Fibroblast of skin of abdomen (primary cell): ENCODE measurements at regions not wholly inside any gene's neighbourhood (a gene's known extent, or its start where the extent isn't known, plus 50 kb on each side); places are given as distances from the start of the nearest gene placed in this dataset.

Source experiments
- DNase-seq: peaks from one replicate; pipeline ENCODE4 v3.0.0-alpha.2; 2013

DNA sequence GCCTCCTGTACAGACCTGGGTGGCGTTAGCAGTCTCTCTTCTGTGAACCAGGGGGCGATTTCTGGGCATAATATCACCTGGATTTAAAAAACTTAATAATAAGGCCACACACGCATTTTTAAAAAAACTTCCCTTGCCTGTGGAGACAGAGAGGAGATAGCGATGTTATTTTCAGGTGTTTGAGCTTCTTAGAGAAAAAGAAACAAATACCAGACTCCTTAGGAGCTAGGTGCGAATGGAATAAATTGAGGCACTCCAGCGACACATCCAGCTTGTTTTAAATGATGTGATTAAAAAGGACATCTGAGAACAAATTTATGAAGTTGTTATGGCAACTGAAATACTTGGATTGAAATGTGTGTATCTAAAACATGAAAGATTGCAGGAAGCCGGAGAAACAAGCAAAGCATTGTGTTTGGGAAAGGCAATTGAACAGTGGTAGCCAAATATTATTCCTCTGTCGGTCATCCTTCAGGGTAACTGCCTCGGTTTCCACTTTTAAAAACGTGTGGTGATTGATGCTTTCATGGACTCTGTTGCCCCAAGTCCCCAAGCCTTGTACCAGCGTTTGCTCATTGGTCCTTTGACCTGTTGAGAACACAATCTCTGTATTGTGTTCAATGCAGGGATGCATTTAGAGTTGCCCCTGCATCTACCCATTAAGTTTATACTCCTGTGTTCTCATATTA is 158.7 kb downstream of the TM9SF2 start:
- no peak for DNase-seq

DNA sequence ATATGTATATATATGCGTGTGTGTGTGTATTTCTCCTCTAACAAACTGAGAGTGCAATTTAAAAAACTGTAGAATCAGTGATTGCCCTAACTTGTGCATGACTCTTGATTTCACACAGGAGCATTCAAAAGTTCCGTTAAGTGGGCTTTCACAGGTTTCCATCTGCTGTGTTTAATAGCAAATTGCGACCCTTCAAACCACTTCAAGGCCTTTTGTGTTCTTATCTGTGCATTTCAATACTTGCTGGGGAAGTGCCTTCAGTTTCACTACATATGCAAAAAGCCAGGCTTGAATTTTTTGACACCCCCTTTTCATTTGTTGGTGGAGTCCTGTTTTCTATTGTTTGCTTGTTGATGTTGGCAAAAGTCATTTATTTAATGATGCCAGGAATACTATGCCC is 158.0 kb downstream of the TM9SF2 start:
- DNase-seq = no peak

DNA sequence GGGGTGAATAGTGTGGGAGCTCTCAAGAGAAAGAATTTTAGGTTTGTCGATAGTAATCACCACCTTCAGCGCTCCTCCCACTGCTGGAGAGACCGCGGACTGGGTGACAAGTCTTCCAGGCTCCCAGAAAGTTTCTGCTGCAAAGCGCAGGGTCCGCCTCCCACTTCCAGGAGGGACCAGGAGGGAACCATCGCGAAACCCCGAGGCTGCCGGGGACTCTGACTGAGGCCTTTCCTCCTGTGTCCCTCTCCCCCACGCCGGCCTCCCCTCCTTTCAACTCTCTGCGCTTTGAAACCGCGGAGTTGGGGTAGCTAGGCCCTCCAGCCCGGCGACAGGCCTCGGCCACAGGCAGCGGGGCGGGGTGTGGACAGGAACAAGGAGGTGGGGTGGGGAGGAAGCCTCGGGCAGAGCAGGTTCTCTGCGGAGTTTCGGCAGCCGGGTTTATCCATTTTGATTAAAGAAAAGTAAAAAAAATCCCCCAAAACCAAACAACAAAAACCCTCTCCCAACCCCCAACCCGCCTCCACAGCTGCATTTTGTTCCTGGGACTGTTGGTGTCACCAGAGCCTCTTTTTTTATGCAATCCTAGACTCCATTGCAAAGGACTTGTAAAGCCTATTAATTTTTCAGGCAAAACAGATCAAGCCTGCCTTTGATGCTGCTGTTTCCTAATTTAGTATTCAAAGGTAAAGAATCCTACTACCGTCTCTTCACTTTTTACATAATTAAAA is 157.2 kb downstream of the TM9SF2 start:
- peak; percentile 75 for DNase-seq

DNA sequence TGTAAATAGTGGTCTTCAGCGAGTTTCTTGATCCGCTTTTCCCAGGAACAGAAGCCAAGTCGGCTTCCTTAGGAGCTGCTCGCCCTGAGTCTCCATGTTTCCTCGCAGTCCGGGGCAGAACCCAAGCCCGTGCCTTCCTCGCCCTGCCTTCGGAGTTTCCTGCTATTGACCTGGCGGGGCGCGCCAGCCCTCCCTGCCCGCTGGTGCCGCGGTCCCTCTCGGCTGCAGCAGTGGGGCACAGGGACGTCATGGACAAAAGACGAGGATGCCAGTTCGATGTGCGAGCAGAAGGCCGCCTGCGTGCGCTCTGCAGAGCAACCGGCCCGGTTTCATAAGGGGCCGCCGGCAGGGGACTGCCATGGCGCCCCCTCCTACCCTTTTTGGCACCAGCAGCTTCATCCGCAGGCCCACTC is 156.6 kb downstream of the TM9SF2 start:
- peak; percentile 20 for DNase-seq

DNA sequence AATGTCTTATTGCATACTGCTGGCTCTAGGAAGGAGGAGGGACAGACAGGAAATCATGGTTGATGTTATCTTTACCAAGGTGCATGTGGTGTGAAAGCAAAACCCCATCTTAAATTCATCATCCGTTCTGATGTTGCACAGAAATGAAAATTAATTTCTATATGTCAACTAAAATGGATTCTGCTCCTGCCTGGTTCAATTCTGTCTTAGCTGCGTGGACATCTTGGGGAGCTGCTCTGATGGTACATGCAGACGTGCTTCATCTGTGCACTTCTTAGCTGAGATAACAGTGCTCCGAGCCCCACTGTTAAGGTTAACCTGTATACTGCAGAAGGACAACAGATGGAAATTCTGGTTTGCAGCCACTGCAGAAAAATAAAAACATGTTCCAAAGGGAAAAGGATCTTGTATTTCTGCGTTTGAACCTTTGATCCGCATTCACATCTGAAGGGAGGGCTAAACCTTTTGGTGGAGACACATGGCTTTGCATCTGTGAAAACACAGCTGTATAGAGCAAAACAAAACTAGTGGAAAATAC is 155.6 kb downstream of the TM9SF2 start:
- no peak for DNase-seq

DNA sequence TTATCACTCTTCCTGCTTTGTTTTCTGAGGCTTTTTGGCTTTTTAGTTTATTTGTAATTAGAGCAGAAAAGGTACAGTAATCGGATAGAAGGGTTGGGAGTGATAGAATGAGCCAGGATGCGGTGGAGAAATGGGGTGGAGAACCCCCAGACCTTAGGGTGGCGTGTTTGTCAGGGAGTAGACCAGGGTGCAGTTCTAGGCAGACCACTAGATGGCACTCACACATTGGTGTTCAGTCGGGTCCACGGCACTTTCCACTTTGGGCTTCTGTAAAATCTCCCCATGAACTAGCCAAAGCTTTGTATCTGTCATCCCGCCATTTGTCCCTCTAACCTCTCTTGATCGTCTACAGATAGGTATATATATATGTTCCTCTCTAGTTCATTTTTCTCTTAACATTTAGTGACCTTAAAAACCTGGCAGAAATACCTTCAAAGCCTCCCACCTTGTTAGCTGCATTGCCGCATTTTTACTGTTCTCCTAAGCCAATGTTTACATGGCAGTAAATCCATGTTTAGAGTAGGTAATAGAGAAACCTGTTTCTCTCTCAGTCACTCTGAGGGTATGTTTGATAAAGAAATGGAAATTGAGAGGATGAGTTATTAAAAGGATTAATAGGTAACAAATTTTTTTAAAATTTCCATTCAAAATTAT is 154.9 kb downstream of the TM9SF2 start:
- DNase-seq = peak; percentile 69

DNA sequence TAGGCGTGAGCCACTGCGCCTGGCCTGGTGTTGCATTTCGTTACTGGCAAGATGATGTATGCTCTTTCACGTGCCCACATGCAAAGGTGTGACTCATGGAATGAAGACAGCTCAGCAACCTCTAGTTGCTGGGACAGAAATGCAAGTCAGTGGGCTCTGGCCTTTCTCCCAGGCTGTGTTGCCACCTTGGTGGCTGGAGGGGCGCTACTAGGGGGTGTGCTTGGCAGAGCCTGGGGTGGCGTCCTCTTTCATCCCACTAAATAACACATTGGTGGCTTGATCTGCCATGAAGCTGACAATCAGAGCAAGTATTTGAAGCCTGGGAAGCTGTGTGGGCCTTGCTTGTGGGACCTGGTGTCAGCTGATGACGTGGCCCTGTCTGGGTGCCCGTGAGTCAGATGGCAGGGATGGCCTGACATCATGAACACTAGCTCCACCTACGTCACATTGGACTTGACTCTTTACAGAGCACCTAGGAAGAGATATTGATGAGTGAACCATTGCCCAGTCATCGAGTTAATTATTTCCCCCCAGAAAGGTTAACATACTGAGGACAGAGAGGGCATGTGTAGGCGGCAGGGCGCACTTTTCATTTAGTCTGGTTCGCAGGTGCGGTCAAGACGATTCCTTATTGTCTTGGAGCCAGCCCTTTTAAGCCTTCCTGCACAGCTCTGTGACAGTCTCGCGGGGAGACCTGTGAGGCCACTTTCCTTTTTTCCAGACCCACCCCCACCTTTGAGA is 154.2 kb downstream of the TM9SF2 start:
- DNase-seq = peak; percentile 25

DNA sequence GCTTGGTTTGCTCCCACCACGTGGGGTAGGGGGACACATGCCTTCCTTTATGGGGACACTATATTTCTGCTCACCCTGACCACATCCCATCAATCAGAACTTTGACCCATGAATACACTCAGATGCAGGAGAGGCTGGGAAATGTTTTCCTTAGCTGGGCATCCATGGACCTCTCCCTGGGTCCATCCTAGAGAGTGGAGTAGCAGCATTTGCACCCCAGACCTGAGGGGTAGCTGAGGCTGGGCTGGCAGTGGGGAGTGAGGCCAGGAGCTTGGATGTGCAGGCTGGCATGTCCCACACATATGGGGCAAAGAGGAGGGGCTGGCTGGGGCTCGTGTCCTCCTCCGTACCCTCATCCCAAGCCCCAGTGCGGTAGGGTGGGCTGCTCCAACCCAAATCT is 152.8 kb downstream of the TM9SF2 start:
- DNase-seq = no peak

DNA sequence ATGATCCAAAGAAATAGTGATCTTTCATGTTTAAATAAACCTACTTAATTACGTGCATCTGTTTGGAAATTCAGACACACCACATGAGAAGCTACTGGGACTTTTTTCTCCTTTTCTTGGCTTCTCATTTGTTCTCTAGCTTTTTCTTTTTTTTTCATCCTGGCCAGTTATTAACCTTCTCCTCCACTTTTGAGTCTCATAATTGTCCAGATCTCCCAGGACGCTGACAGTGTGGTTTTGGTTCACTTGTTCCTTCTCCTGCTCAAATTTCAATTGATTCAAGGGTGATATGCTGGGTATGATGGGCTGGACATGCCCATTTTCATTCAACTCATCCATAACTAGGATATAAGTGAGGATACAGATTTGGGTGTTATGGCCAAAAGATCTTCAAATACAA is 152.3 kb downstream of the TM9SF2 start:
- no peak for DNase-seq

DNA sequence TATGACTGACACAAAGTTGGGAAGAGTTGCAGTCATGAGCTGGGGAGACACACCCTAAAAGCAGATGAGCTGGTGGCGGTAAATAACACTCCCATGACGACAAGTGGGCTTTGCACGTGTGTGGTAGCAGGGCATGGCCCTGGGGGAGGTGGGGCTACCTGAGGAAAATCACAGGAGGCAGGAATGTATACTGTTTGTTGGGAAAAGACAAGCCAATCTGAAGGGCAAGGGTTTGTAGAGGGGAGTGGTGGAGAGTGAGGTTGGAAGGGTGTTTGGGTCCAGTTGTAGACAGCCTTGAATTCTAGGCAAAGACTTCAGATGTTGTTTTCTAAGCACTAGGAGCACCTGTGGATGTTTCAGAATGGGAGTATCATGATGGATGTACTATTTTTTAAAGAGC is 151.6 kb downstream of the TM9SF2 start:
- no peak for DNase-seq

DNA sequence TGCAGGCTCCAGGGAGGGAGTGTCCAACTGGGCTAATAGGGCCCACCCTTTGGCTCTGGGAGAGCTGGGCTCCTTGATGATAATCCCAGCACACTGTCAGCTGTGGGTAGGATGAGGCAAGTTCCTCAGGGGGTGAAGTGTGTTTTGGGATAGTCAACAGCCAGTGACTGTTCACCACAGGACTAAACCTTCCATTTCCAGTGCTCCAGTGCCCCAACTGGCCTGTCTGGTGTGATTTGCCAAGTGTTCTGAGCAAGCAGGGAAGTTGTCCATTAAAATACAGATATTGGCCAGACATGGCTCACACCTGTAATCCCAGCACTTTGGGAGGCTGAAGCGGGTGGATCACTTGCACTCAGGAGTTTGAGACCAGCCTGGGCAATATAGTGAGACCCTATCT is 150.9 kb downstream of the TM9SF2 start:
- no peak for DNase-seq

DNA sequence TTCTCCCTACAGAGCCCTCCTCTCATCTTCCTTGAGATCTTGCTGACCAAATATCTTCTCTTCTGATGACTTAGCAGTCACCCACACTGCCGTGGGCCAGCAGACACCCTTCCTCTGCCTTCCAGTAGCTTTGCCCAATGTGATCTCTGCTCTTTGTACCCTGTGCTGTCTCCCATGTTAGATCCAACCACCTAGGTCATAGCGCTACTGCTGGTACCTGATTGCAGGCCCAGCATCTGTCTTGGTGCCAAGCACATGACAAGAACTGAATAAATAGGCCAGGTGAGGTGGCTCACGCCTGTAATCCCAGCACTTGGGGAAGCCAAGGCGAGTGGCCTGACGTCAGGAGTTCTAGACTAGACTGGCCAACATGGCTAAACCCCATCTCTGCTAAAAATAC is 149.7 kb downstream of the TM9SF2 start:
- no peak for DNase-seq

DNA sequence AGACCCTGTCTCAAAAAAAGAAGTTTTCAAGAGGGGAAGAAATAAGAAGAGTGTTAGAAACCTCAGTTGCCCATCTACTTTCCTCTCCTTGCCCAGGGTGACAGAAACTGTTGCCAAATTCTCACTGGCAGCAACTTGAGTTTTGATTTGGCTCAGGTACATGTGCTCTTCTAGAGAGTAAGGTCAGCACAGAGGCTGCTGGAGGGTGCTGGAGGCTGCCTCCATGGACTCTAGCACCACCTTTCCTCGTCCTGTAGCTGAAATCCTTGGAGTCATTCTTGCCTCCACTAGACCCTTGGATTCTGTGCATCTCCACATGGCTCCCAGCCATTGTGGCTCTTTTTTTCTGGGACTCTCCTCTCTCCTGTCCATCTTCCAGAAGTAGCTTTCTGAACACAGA is 149.1 kb downstream of the TM9SF2 start:
- DNase-seq = no peak

DNA sequence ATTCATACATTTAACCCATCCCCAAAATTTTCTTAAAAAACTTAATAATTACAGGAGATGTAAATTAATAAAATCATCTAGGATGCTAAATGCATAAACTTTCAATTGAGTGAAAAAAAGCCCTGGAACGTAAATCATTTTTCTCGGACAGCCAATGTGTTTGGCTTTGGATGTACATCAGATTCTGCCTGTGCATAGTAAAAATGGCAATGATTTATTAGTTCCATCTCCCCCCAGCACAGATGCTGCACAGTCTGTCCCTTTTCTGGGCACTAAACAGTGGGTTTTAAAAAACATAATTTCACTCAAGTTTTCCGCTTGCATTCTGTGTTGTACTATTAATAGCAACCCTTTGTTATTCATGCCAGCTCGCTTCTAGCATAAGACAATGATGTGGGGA is 147.7 kb downstream of the TM9SF2 start:
- no peak for DNase-seq

DNA sequence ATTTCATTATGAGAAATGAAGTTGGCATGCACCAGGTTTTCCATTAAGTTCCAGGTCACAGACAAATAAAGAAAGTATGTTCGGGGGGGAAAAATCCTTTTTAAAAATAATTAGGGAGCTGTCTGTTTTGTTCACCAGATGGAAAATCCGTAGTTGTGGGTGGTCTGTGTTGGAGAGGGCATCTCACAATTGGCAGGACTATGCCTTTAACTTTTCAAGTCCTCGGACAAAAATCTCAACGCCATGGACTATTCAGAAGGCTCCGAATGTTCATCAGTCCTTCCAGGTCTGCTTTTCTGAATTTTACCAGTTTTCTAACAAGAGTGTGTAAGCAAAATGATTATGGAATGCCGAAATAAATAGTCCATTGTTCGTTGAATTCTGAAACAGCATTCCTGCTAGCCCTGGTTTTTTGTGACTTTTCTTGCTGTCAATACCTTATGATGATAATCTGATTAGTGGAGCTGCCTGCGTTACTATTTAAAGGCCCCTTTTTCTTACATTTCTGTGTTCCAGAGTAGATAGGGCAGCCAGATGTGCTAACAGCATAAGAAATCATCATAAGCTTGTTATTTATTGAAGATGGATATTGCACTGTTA is 146.9 kb downstream of the TM9SF2 start:
- no peak for DNase-seq

DNA sequence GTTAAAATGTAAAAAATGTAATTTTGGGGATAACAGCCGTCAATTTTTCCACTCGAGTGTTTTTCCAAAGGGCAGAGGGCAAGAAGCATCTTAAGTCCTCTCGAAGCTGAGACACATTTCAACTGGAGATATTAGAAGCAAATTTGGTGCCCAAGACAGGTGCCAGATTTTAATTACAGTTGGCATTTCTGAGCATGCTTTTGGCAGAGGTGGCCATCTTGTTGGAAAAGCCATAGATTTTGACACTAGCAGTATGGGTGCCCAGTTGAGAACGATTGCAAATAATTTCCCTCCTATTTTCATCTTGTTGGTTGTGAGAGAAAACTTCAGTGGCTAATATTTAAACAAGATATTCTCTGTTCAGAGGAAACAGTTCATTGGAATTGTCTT is 146.3 kb downstream of the TM9SF2 start:
- no peak for DNase-seq

DNA sequence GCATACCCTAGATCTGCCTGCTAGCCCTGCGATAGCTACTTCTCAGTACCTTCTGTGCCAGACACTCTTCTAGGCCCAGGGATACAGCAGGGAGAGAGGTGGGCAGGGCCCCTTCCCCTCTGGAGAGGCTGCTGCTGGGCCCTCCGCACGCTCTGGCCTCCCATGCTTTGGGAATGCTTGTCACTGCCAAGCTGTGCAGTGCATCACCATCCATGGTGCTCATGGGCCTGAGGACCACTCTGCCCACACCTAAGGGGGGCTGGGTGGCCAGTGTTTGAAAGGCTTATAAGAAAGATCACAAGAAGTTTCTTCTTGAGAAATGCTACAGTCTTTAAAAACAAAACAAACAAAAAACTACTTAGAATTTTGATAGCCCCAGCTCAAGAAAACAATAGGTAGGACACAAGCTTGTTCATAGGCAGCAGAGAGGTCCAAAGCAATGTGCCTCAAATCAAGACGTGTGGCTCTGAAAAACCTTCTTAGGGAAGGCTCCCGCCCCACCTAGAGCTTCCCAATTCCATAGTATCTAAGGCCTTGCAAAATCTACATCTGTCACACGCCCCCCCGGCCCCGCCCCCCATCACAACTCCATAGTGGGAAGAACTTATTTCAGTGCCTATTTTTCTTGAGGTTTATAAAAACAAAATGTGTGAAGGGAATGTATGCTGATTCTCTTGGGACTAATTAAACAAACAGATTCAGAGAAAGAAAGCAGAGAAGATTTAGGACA is 145.8 kb downstream of the TM9SF2 start:
- no peak for DNase-seq

DNA sequence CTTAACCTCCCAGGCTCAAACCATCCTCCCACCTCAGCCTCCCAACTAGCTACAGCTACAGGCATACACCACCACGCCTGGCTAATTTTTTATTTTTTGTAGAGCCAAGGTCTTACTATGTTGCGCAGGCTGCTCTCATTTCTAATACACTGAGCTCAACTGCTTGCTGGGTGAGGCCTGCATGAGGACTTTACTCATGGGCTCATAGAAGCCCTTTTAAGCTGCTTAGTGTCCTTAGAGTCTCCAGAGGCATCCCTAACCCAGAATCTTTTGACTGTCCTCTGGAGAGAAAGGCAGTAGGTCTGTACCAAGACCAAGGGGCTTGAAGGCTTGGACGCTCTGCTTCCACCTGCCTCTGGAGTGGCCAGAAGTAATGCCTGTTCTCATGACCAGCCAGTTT is 141.6 kb downstream of the TM9SF2 start:
- no peak for DNase-seq

DNA sequence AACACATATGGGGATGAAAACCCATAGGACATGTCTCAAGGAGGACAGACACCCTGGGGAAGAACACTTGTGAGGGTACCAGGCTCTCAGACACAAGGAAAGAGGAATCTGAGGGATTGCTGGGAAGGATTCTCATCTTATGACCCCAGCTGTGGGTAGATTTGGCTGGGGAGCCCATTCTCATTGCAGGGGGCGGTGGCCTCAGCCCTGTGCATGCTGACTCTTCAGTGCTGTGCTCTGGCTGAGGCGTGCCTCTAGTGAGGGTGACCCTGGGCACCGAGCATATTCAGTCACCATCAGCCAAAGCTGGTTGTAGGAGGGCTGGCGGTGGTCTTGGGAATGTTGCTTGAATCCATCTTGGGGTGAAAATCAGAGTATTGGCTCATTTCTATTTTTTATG is 140.7 kb downstream of the TM9SF2 start:
- no peak for DNase-seq

DNA sequence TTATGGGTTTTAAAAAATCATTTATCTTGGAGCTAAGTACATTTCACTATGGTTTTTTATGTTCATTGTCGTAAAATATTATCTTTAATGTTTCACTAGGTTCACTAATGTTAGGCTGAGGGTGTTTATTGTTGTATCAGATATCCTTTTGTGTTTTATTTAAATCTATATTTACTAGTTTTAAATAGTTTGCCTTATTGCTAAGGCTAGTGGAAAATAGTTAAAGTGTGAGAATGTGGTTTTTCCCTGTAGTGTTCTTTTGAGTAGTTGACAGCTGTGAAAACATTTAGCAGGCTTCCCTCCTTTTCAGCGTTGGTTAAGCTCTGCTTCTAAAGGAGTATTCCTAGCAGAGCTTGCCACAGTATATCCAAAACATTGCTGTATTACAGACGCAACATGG is 139.0 kb downstream of the TM9SF2 start:
- no peak for DNase-seq

DNA sequence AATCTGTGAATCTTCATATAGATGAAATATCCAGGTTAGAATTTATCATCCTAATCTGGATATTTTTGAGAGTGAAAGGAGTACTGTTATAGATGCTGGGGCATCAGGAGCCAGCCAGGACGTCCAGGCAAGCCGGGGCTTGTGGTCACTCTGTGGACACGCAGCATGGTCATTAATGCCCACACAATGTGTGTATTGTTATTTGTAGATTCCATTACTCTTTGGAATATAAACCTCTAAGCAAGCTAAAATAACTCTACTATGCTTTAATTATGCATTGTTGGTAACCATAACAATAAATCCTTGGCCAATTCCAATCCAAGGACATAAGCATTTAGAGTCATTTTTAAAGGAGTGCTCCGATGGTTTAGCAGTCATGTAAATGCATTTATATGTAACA is 137.9 kb downstream of the TM9SF2 start:
- no peak for DNase-seq
